ENCODE measurements at regions not wholly inside any gene's neighbourhood (a gene's known extent, or its start where the extent isn't known, plus 50 kb on each side); places are given as distances from the start of the nearest gene placed in this dataset.

- Histone ChIP-seq H3K9me3 (ENCODE audit: low read depth) (no peaks in the 10 kb centered on the region), H4K20me1 (ENCODE audit: low read depth) (no peaks in the 10 kb centered on the region), H3K27me3 (no peaks in the 10 kb centered on the region), H3K27ac (no peak overlapping the region), H3K79me2 (ENCODE audit: low read depth) (no peaks in the 10 kb centered on the region), H3K4me2 (no peak overlapping the region), H2AFZ (replicated peaks) (no peak overlapping the region), H3K9ac (no peak overlapping the region), H3K4me1 (peaks cover 4% of the 10 kb centered on the region), H3K4me3 (no peak overlapping the region), H3F3A (ENCODE audit: low read depth) (no peaks in the 10 kb centered on the region), H3K36me3 (no peaks in the 10 kb centered on the region)
- Mint-ChIP-seq H3K27me3 (ENCODE audit: insufficient read depth, low read depth) (peaks cover 2% of the 10 kb centered on the region), H3K27ac (no peak overlapping the region), H3K4me3 (no peak overlapping the region), H3K36me3 (no peaks in the 10 kb centered on the region), H3K4me1 (peaks cover 8% of the 10 kb centered on the region), H3K9me3 (no peaks in the 10 kb centered on the region)
- TF ChIP-seq EZH2 (IDR thresholded peaks at IDR 0.05) (no peak), EZH2phosphoT487 (IDR thresholded peaks at IDR 0.05) (no peak), CTCF (IDR thresholded peaks at IDR 0.05) (no peak)
- no peak for DNase-seq (ENCODE audit: low spot score)
These were observed 329.0 kb upstream of the LRATD1 start for GRCh38 chr2:14303366-14304115.

DNA sequence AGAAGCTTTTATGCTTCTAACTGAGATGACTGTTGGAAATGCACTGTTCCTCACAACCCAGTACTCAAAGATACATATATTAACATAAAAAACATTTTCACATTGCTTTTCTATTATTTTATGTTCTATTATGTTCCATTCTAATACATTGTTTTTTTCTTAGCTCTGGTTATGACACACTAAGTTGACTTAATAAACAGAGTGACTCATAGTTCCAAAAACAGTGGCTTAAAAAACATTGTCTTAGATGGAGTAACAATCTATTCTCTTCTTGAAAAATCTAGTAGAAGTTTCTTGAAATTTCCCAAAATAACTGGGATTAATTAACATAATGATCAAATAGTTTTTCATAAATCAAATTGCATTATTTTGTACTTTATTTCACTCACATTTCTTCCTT is 328.2 kb upstream of the LRATD1 start:
- H3K4me2 ChIP-seq = no peak overlapping the region
- no peaks in the 10 kb centered on the region for H3K36me3 ChIP-seq
- Mint-ChIP-seq H3K9me3 (no peaks in the 10 kb centered on the region), H3K36me3 (no peaks in the 10 kb centered on the region), H3K4me3 (no peak overlapping the region), H3K27ac (no peak overlapping the region), H3K4me1 (peaks cover 8% of the 10 kb centered on the region), H3K27me3 (ENCODE audit: insufficient read depth, low read depth) (peaks cover 2% of the 10 kb centered on the region)
- H4K20me1 ChIP-seq (ENCODE audit: low read depth) = no peaks in the 10 kb centered on the region
- H3K4me1 ChIP-seq = peaks cover 4% of the 10 kb centered on the region
- TF ChIP-seq CTCF (IDR thresholded peaks at IDR 0.05) (no peak), EZH2phosphoT487 (IDR thresholded peaks at IDR 0.05) (no peak), EZH2 (IDR thresholded peaks at IDR 0.05) (no peak)
- H3K4me3 ChIP-seq = no peak overlapping the region
- no peak overlapping the region for H3K9ac ChIP-seq
- DNase-seq (ENCODE audit: low spot score) = no peak
- no peak overlapping the region for H2AFZ ChIP-seq (replicated peaks)
- H3K9me3 ChIP-seq (ENCODE audit: low read depth) = no peaks in the 10 kb centered on the region
- H3K27me3 ChIP-seq = no peaks in the 10 kb centered on the region
- H3F3A ChIP-seq (ENCODE audit: low read depth) = no peaks in the 10 kb centered on the region
- H3K79me2 ChIP-seq (ENCODE audit: low read depth) = no peaks in the 10 kb centered on the region
- no peak overlapping the region for H3K27ac ChIP-seq

- TF ChIP-seq CTCF (IDR thresholded peaks at IDR 0.05) (no peak), EZH2 (IDR thresholded peaks at IDR 0.05) (no peak), EZH2phosphoT487 (IDR thresholded peaks at IDR 0.05) (no peak)
- Histone ChIP-seq H3F3A (ENCODE audit: low read depth) (no peaks in the 10 kb centered on the region), H4K20me1 (ENCODE audit: low read depth) (no peaks in the 10 kb centered on the region), H3K4me3 (no peak overlapping the region), H3K9me3 (ENCODE audit: low read depth) (no peaks in the 10 kb centered on the region), H3K27ac (no peak overlapping the region), H3K27me3 (no peaks in the 10 kb centered on the region), H3K79me2 (ENCODE audit: low read depth) (no peaks in the 10 kb centered on the region), H3K36me3 (no peaks in the 10 kb centered on the region), H3K9ac (no peak overlapping the region), H3K4me1 (no peaks in the 10 kb centered on the region), H3K4me2 (no peak overlapping the region), H2AFZ (replicated peaks) (no peak overlapping the region)
- H3K4me3 Mint-ChIP-seq = no peak overlapping the region
- no peaks in the 10 kb centered on the region for H3K36me3 Mint-ChIP-seq
- no peak for DNase-seq (ENCODE audit: low spot score)
- H3K27me3 Mint-ChIP-seq (ENCODE audit: insufficient read depth, low read depth) = peaks cover 2% of the 10 kb centered on the region
- H3K27ac Mint-ChIP-seq = no peak overlapping the region
- peaks cover 6% of the 10 kb centered on the region for H3K4me1 Mint-ChIP-seq
- H3K9me3 Mint-ChIP-seq = no peaks in the 10 kb centered on the region
These were observed 326.2 kb upstream of the LRATD1 start for GRCh38 chr2:14306268-14306861.
